H9 (cell line): ENCODE measurements at regions not wholly inside any gene's neighbourhood (a gene's known extent, or its start where the extent isn't known, plus 50 kb on each side); places are given as distances from the start of the nearest gene placed in this dataset.

Experiments used
- DNase-seq: peaks from one replicate; pipeline ENCODE4 v3.0.0-alpha.2; 2017
- H2AFZ ChIP-seq: one replicate; pipeline ENCODE4 v1.6.1; 2013; ENCODE audit warnings: mild to moderate bottlenecking, low read length, control low read depth, moderate library complexity
- H2AK5ac ChIP-seq: 2 replicates; pipeline ENCODE4 v1.6.1; 2013; ENCODE audit warnings: low read length, control low read depth, mixed read lengths; ENCODE audit not compliant: insufficient read length
- H2BK120ac ChIP-seq: one replicate; pipeline ENCODE4 v1.6.1; 2013; ENCODE audit warnings: low read depth, mild to moderate bottlenecking, low read length, control low read depth, inconsistent platforms; ENCODE audit not compliant: poor library complexity, severe bottlenecking
- H2BK12ac ChIP-seq: 2 replicates; pipeline ENCODE4 v1.6.1; 2013; ENCODE audit warnings: low read length, control low read depth, mixed read lengths, low read depth; ENCODE audit not compliant: insufficient read length
- H2BK15ac ChIP-seq: 2 replicates; pipeline ENCODE4 v1.6.1; 2013; ENCODE audit warnings: low read depth, low read length, control low read depth
- H2BK20ac ChIP-seq: one replicate; pipeline ENCODE4 v1.6.1; 2013; ENCODE audit warnings: low read depth, mild to moderate bottlenecking, low read length, control low read depth, inconsistent platforms; ENCODE audit not compliant: poor library complexity, severe bottlenecking
- H2BK5ac ChIP-seq: 2 replicates; pipeline ENCODE4 v1.6.1; 2013; ENCODE audit warnings: low read length, control low read depth, mixed read lengths; ENCODE audit not compliant: insufficient read length
- H3K14ac ChIP-seq: 2 replicates; pipeline ENCODE4 v1.6.1; 2013; ENCODE audit warnings: low read length, control low read depth; ENCODE audit not compliant: insufficient read depth
- H3K18ac ChIP-seq: 2 replicates; pipeline ENCODE4 v1.6.1; 2013; ENCODE audit warnings: low read depth, mild to moderate bottlenecking, mixed read lengths, low read length, control low read depth; ENCODE audit not compliant: insufficient read length
- H3K23ac ChIP-seq: 2 replicates; pipeline ENCODE4 v1.6.1; 2013; ENCODE audit warnings: low read length, control low read depth, mixed read lengths, low read depth; ENCODE audit not compliant: insufficient read length
- H3K23me2 ChIP-seq: 2 replicates; pipeline ENCODE4 v1.6.1; 2013; ENCODE audit warnings: low read depth, mild to moderate bottlenecking, mixed read lengths, low read length, control low read depth; ENCODE audit not compliant: insufficient read length, poor library complexity, severe bottlenecking
- H3K27ac ChIP-seq: 2 replicates; pipeline ENCODE4 v1.5.1; 2013; ENCODE audit warnings: low read length, control low read depth, mixed read lengths, low read depth; ENCODE audit not compliant: insufficient read length
- H3K27me3 ChIP-seq: 2 replicates; pipeline ENCODE4 v1.6.1; 2013; ENCODE audit warnings: low read length, control low read depth, inconsistent platforms; ENCODE audit not compliant: insufficient read depth
- H3K4ac ChIP-seq: 2 replicates; pipeline ENCODE4 v1.6.1; 2013; ENCODE audit warnings: low read depth, mild to moderate bottlenecking, control low read depth, inconsistent platforms, low read length, moderate library complexity
- H3K4me1 ChIP-seq: 2 replicates; pipeline ENCODE4 v1.6.1; 2013; ENCODE audit warnings: low read length, control low read depth, inconsistent platforms; ENCODE audit not compliant: insufficient read depth
- H3K4me2 ChIP-seq: 2 replicates; pipeline ENCODE4 v1.6.1; 2013; ENCODE audit warnings: low read length, control low read depth, mixed read lengths; ENCODE audit not compliant: insufficient read length, insufficient read depth
- H3K56ac ChIP-seq: 2 replicates; pipeline ENCODE4 v1.6.1; 2013; ENCODE audit warnings: low read depth, mild to moderate bottlenecking, mixed read lengths, low read length, control low read depth; ENCODE audit not compliant: insufficient read length
- H3K79me1 ChIP-seq: 2 replicates; pipeline ENCODE4 v1.6.1; 2013; ENCODE audit warnings: low read depth, mild to moderate bottlenecking, moderate library complexity, low read length, control low read depth, inconsistent platforms; ENCODE audit not compliant: insufficient read depth, poor library complexity, severe bottlenecking
- H3K79me2 ChIP-seq: 2 replicates; pipeline ENCODE4 v1.6.1; 2013; ENCODE audit warnings: low read length, control low read depth, inconsistent platforms; ENCODE audit not compliant: insufficient read depth
- H3K9ac ChIP-seq: 2 replicates; pipeline ENCODE4 v1.6.1; 2013; ENCODE audit warnings: low read length, control low read depth, mixed read lengths; ENCODE audit not compliant: insufficient read length; ENCODE audit errors: extremely low read depth
- H3K9me3 ChIP-seq: one replicate; pipeline ENCODE4 v1.6.1; 2013; ENCODE audit warnings: low read depth, low read length, inconsistent platforms; ENCODE audit not compliant: control insufficient read depth
- H3T11ph ChIP-seq: one replicate; pipeline ENCODE4 v1.6.1; 2013; ENCODE audit warnings: mild to moderate bottlenecking, low read length, control low read depth, inconsistent platforms
- H4K20me1 ChIP-seq: one replicate; pipeline ENCODE4 v1.6.1; 2013; ENCODE audit not compliant: control insufficient read depth, insufficient read length, insufficient read depth
- H4K5ac ChIP-seq: 2 replicates; pipeline ENCODE4 v1.6.1; 2013; ENCODE audit warnings: low read depth, mild to moderate bottlenecking, mixed read lengths, low read length, control low read depth; ENCODE audit not compliant: insufficient read length
- H4K8ac ChIP-seq: replicated peaks from 2 replicates; pipeline ENCODE4 v1.6.1; 2013; ENCODE audit warnings: low read length, control low read depth, mixed read lengths, low read depth; ENCODE audit not compliant: insufficient read length
- H4K91ac ChIP-seq: 2 replicates; pipeline ENCODE4 v1.6.1; 2013; ENCODE audit warnings: low read depth, mild to moderate bottlenecking, moderate library complexity, mixed read lengths, low read length, control low read depth; ENCODE audit not compliant: insufficient read length
- H3K27ac Mint-ChIP-seq, 3 experiments: 2 replicates in 2 of 3; 3 replicates in 1 of 3; pipeline ENCODE4 v1.8.0; 2020 to 2021; ENCODE audit warnings: mixed read lengths in 3 of 3, mild to moderate bottlenecking in 1 of 3, moderate library complexity in 1 of 3
- H3K27me3 Mint-ChIP-seq: 2 replicates; pipeline ENCODE4 v1.8.0; 2021; ENCODE audit warnings: low read depth, mild to moderate bottlenecking, moderate library complexity, mixed read lengths
- H3K36me3 Mint-ChIP-seq, 3 experiments: 2 replicates in 2 of 3; 3 replicates in 1 of 3; pipeline ENCODE4 v1.8.0; 2020 to 2021; ENCODE audit warnings: low read depth in 3 of 3, mixed read lengths in 3 of 3; ENCODE audit not compliant: insufficient read depth in 1 of 3
- H3K4me1 Mint-ChIP-seq, 2 experiments: 2 replicates each; pipeline ENCODE4 v1.8.0; 2020; ENCODE audit warnings: mixed read lengths in 2 of 2
- H3K4me3 Mint-ChIP-seq, 2 experiments: 2 replicates in 1 of 2; 3 replicates in 1 of 2; pipeline ENCODE4 v1.8.0; 2020 to 2021; ENCODE audit warnings: mild to moderate bottlenecking in 2 of 2, mixed read lengths in 2 of 2, moderate library complexity in 1 of 2
- H3K9me3 Mint-ChIP-seq, 2 experiments: 2 replicates in 1 of 2; 3 replicates in 1 of 2; pipeline ENCODE4 v1.8.0; 2020; ENCODE audit warnings: mild to moderate bottlenecking in 2 of 2, mixed read lengths in 2 of 2, moderate library complexity in 1 of 2
- WGBS: extraction: QIAGEN DNeasy Blood & Tissue Kit; methylation state at CpG from one replicate; pipeline ENCODE4 v1.1.7; 2013; ENCODE audit warnings: missing lambda C conversion rate, low lambda C conversion rate, mixed read lengths; ENCODE audit not compliant: insufficient read length; ENCODE audit errors: extremely low coverage; 5-methylcytosine and 5-hydroxymethylcytosine counted together
- TF ChIP-seq, protein P1 (sequence below): fragments of 200-600 bp; sonication (generic); conservative IDR thresholded peaks from 3 replicates; pipeline ENCODE4 v1.8.0; 2021; ENCODE audit warnings: antibody characterized with exemption, mild to moderate bottlenecking

DNA sequence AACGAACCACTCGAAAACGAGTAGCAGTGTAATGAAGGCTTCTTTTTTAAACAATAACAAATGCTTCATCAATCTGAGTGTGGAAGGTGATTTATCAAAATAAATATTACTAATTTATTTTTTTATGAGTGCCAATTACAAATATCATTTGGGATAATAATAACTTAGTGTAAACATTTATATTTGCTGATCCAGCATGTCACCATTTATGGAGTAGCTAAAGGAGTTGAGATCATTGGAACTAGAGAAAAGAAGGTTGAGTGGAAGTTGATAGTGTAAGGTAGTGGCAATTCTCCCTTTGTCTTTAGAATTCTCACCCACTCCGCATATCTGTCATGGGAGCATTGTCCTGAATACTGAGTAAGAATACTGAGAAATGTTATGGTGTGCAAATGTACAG is 67.1 kb upstream of the KIF26B start:
- no peak overlapping the region for H3K18ac ChIP-seq
- TF ChIP-seq, protein P1, sequence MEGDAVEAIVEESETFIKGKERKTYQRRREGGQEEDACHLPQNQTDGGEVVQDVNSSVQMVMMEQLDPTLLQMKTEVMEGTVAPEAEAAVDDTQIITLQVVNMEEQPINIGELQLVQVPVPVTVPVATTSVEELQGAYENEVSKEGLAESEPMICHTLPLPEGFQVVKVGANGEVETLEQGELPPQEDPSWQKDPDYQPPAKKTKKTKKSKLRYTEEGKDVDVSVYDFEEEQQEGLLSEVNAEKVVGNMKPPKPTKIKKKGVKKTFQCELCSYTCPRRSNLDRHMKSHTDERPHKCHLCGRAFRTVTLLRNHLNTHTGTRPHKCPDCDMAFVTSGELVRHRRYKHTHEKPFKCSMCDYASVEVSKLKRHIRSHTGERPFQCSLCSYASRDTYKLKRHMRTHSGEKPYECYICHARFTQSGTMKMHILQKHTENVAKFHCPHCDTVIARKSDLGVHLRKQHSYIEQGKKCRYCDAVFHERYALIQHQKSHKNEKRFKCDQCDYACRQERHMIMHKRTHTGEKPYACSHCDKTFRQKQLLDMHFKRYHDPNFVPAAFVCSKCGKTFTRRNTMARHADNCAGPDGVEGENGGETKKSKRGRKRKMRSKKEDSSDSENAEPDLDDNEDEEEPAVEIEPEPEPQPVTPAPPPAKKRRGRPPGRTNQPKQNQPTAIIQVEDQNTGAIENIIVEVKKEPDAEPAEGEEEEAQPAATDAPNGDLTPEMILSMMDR: no peak
- no peaks in the 10 kb centered on the region for H3K27me3 ChIP-seq
- Mint-ChIP-seq H3K36me3 (peaks cover 5 to 16% (median 10%) of the 10 kb centered on the region in 3 experiments), H3K27me3 (no peaks in the 10 kb centered on the region), H3K4me3 (no peak overlapping the region), H3K9me3 (peaks cover 5 to 8% of the 10 kb centered on the region in 2 experiments; a peak in 4 of 5 replicates), H3K4me1 (no peaks in the 10 kb centered on the region), H3K27ac (no peak overlapping the region)
- H4K91ac ChIP-seq: no peak overlapping the region
- H3K9ac ChIP-seq: no peak overlapping the region
- no peak overlapping the region for H2AK5ac ChIP-seq
- no peaks in the 10 kb centered on the region for H3K9me3 ChIP-seq
- H3K56ac ChIP-seq: no peak overlapping the region
- no peak overlapping the region for H2BK20ac ChIP-seq
- H3K79me1 ChIP-seq: no peaks in the 10 kb centered on the region
- H3K23me2 ChIP-seq: no peaks in the 10 kb centered on the region
- no peak overlapping the region for H2AFZ ChIP-seq
- H4K8ac ChIP-seq: no peak overlapping the region
- no peak overlapping the region for H4K5ac ChIP-seq
- no peak overlapping the region for H2BK5ac ChIP-seq
- H3K79me2 ChIP-seq: no peaks in the 10 kb centered on the region
- no CpG with 5 or more reads among the region's 4 CpGs for WGBS
- H3K23ac ChIP-seq: no peak overlapping the region
- no peak overlapping the region for H3T11ph ChIP-seq
- no peak overlapping the region for H2BK12ac ChIP-seq
- no peak for DNase-seq
- peaks cover 2% of the 10 kb centered on the region for H4K20me1 ChIP-seq
- H2BK120ac ChIP-seq: no peak overlapping the region
- H3K4me1 ChIP-seq: no peaks in the 10 kb centered on the region; the same call in 1 of the 2 replicates
- H2BK15ac ChIP-seq: no peak overlapping the region
- H3K4ac ChIP-seq: no peak overlapping the region
- H3K4me2 ChIP-seq: no peak overlapping the region
- no peak overlapping the region for H3K27ac ChIP-seq
- no peak overlapping the region for H3K14ac ChIP-seq
